GM18498 (cell line): ENCODE measurements at regions not wholly inside any gene's neighbourhood (a gene's known extent, or its start where the extent isn't known, plus 50 kb on each side); places are given as distances from the start of the nearest gene placed in this dataset.

Experiments
- ATAC-seq: cut with Tn5 transposase; IDR thresholded peaks from one replicate; pipeline ENCODE4 v1.9.1; 2021; ENCODE audit warnings: mild to moderate bottlenecking, moderate library complexity; ENCODE audit not compliant: unreplicated experiment

DNA sequence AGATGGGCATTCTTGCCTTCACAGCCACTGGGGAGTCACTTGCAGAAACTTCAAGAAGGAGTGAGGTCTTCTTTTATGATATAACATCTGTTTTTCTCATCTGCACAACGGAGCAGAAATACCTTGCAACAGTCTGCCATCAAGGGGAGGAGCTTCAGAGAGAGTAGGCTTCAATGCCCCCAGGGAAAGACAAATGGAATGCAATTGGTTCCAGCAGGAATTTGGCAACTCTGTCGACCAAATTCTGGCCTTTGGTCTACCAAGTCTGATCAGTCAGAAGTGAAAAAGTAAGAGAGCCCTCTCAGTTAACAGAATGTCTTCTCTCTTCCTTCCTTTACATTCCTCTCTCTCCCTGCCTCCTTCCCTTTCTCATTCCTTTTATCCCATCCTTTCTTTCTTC lies 229.3 kb downstream of the IDS start:
- no peak for ATAC-seq

DNA sequence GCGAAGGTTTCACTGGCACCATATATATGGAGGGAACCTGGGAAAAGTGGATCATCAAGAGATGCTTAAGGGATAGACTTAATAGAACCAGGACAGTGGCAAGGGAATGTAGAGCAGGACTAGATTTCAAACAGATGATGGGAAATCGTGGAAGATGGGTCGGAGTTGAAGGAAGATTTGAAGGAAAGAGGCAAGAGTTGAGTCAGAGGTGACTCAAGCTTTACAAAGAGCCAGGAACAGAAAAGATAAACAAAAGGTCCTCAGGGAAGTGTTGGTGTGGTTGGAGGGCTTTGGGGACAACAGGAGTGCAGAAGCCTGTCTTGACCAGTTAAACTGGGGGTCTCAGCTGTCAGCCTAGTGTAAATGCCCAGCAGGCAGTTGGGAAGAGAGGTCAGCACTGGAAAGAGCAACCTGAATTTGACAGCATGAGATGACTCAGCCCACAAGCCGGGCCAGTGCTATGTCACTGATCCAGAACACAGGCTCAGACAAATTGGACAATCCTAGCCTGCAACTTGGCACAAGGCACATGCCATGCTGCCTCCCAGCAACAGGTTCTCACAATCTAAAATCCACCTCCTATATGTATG lies 230.5 kb downstream of the IDS start:
- ATAC-seq: no peak

DNA sequence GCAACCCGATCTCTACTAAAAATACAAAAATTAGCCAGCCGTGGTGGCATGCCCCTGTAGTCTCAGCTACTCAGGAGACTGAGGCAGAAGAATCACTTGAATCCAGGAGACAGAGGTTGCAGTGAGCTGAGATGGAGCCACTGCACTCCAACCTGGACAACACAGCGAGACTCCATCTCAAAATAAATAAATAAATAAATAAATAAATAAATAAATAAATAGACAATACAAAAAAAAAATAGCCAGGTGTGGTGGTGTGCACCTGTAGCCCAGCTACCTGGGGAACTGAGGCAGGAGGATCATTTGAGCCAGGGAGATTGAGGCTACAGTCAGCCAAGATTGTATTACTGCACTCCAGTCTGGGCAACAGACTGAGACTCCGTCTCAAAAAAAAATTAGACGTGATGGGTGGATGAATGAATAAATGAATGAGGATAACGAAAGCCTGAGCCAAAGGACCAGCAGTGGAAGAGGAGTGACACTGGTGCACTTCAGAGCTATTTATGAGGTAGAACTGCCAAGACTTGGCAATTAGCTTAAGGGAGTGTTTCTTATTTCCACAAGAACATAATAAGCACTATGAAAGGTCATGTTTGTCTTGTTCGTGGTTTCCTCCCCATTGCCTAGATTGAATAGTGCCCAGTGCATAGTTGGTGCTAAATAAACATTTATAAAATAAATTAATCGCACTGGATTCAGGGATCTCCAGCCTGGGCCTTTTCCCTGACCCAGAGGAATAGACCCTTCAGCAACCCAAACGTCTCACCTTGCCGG lies 232.2 kb downstream of the IDS start:
- no peak for ATAC-seq

DNA sequence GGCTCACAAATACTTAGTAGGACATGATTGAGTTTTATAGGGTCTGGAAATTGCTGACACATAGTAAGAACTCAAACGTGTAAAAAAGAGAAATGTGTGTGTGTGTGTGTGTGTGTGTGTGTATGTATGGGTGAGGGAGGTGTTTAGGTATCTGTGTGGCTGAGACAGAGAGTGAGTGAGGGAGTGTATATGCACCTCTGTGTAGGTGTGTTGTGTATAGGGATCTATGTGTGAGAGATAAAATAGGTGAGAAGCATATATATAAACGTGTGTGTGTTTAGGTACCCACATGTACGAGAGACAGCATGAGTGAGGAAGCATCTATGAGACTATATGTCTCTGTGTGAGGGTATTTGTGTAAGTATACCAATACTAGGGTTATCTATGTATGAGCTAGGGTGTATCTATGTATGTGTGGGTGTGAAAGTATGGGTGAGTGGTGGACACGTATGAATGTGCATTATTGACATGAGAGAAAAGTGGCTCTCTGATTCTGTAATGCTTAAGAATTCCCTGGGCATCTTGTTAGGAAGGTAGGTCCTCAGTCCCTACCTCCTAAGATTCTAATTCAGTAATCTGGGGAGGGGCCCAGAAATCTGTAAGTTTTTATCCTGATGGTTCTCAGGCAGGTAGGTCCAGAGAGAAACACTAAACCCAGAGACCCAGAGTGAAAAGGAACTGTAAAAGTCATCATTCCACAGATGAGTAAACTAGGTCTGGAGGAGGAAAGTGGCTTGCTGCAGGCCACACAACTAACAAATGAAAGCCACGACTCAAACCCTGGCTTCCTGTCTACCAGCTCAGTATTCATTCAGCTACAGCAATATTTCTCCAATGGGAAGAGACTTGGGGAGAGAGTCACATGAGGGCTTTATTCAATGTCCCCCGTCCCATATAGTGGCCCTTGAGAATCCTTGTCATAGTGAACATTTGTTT lies 237.0 kb downstream of the IDS start:
- no peak for ATAC-seq

DNA sequence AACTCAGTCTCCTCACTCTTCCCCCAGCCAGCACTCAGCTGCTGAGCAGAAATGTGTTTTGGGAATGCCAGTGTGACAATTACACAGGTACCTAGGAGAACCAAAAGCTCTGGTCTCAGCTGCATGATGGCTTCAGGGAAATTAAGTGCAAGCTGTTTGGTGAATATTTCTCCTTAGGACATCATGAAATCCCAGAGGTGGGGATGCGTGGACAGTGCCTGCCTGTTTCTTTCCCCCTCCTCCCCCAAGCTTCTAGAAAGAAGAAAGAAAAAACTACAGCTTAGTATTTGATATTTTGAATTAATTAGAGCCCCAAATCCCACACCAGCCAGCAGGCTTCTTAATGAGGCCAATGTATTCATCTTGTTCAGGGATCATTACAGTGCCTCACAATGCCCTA lies 243.0 kb downstream of the IDS start:
- ATAC-seq: no peak

DNA sequence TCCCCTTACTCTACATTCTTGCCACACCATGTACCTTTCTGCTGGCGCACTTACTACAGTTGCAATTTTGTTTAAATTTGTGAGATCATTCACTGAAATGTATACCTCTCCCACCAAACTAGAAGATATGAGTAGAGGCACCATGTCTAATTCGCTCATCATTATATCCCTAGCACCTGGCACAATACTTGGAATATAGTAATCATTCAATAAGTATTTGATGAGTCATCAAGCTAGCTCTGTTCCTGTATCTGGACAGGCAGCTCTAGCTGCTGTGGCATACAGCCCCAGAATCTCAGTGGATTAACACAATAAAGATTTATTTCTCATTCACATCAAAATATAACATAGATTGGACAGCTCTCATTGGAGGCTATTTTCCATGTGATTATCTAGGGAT lies 245.9 kb downstream of the IDS start:
- ATAC-seq: no peak

DNA sequence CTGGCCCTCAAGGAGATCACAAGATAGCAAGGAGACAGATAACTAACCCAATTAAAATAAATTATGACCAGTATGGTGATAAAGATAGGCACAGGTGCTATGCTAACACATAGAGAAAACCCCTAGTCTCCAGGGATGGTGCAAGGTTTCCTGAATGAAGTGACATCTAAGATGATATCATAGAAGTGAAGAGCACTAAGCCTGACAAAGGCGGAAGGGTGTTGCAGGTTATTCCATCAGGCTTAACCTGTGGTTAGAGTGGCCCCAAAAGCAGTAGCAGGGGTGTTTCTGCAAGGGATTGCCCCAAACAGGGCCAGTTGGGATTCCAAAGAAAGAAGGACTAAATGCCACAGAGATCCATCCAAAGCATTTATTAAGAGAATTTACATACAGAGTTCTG lies 249.2 kb downstream of the IDS start:
- ATAC-seq: no peak

DNA sequence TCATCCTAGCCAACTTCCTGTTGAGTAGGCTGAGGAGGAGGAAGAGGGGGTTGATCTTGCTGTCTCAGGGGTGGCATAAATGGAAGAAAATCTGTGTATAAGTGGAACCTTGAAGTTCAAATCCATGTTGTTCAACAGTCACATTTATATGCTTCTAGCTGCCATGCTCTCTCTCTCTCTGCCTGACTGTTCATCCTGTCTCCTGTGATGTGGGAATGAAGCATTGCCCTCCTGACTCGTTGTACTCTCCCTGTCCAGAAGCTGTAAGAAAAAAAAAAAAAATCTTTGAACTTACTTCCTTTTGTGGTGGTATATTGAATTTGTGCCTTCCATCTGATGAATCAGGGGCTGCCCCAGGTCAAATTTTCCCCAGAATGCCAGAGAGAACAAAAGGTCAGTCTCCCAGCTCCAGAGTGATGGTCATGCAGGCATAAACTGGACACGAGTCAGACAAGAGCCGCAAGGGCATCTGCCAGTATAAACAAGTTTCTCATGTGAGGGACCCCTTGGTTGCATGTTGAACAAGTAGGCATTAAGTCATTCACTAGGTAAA lies 257.0 kb downstream of the IDS start:
- no peak for ATAC-seq

DNA sequence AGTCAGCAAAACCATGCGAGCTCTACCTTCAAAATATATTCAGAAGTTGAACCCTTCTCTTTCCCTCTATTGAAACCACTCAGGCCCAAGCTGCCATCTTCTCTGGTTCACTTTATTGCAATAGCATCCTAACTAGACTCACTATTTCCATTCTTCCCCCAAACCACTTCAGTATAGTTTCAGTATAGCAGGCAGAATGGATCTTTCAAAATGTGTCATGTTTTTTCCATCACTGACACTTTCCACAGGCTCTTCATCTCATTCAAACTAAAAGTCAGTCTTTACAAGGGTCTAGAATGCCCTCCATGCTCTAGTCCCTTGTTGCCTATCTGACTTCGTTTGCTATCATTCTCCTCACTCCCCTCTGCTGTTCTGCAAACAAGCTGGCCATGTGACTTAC lies 274.4 kb downstream of the IDS start:
- ATAC-seq: no peak

DNA sequence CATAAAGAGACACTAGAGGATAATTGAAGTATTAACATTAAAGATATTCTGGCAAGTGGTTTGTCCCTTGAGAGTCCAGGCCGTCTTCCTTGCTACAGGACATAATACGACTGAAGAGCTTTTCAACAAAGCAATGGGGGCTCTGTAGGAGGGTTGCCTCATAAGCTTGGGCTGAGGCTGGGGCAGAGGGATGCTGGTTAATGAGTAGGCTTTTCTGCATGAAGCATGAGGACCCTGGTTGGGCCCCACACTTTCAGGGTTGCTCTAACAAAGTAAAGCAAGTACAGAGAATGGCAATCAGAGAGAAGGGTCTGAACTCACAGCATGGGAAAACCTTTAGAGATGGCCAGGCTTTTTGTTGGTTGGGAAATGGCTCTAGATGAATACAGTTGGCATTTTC lies 281.3 kb downstream of the IDS start:
- no peak for ATAC-seq

DNA sequence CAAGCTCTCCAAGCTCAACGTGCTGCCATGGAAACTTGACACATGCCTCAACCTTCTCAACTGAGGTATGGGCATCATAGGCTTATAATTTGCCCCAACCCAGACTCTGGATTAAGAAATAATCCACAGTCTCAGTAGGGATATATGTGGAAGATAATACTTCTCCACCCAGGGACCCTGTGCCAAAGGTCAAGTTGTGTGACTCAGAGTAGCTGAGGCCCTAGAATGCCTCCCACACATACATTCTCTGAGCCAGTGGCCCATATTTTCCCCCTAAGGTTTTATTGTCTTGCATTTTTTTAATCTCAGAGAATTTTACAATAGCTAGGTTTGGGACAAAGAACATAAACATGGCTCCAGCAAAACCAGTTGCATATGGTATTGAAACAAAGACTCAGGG lies 283.1 kb downstream of the IDS start:
- no peak for ATAC-seq

DNA sequence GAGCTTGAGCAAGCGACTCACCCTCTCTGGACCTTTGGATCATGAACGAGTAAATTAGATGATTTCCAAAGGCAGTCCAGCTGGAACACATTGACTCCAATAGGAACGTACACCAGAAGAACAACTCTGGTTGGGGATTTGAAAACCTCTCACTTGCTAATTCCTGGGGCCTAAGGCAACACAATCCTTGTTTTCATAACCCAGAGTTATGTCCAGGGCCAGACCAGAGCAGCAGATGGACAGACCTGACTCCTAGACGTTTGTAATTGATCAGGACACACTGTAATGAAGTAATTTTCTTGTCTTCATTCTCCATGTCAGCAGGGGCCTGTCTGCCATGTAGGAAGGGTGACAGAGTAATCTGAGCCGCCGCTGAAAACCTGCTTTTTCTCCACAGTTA lies 283.9 kb downstream of the IDS start:
- ATAC-seq: no peak

DNA sequence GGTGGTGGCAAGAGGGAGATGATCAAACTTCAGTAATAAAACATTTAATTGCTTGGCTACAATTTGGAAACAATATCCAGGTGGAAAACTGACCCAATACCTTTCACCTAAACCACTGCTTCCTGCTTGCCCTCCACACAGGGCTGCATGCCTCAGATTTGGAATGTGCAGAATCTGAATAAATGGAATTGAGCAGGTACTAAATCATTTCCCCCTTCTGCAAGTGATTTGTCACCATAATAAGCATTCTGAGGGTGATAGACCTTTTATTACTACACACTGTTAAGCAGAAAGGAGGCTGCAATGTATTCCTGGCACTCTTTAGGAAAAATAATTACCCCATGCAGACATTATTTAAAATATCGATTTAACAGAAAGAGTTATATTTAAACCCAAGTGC lies 291.8 kb downstream of the IDS start:
- no peak for ATAC-seq

DNA sequence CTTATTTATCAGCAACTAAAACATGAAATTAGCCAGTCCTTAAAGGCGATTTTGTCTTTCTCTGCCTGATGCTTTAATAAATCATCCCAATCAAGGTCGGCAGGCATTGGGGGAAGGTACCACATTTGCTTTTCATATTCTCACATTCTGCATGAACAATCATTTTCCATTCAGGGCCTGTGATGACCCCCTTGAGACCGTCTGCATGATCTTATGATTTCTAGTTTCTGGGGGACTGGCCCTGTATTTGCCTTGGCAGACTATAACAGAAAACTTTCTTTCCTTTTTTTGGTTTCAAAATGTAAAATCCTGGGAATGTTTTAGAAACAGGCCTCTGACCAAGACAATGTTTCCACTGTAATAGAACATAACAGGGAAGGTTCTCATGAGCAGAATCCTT lies 296.8 kb downstream of the IDS start:
- no peak for ATAC-seq

DNA sequence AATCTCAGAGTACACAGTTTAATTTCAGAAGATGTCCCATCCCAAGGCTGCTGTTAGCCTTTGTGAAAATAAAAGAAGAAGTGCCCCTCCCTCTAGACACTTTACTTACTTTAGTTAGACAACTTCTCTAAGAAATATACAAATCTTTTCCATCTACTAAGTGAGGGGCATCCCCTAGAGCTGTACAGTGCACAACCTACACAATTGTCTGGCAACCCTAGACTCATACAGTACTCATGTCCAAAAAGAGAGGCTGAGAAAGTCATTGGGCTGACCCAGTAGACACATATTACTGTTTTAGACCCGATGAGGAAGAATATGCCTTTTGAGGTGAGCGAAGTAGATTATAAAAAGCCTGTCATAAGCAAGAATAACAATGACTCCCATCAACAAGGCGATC lies 297.6 kb downstream of the IDS start:
- no peak for ATAC-seq

DNA sequence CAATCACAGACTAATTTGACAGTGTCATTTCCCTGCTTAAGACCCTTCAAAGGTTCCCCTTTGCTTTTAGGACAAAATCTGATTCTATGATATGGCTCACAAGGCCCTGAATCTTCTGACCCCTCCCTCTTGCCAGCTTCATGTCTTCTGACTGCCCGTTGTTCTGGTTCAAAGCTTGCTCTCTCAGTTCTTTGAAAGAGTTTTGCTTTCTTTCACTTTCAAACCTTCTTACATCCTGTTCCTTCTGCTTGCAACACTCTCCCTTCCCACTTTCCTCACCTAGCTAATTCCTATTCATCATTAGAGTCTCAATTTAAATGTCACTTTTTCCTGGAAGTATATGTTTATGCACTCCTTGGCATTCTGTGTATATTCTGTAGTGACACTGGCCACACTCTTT lies 299.2 kb downstream of the IDS start:
- peak; percentile 69 for ATAC-seq

DNA sequence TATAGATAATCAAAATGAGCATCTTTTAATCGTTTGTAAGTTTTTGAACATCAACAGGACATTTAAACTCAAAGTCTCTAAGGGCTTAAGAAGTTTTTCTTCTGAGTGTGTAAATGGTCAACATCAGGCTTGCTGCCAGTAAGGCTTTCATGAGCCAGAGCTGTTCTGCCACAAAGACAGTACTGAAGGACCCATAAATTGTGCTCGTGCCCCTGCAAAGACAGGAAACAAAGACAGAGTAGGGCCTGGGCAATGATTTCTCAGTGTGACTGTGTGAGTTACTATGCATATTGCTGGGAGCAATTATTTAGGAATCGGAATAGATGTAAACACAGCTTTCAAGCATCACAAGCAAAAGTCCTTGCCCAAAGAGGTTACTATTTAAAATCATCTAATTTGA lies 300.0 kb downstream of the IDS start:
- ATAC-seq: no peak

DNA sequence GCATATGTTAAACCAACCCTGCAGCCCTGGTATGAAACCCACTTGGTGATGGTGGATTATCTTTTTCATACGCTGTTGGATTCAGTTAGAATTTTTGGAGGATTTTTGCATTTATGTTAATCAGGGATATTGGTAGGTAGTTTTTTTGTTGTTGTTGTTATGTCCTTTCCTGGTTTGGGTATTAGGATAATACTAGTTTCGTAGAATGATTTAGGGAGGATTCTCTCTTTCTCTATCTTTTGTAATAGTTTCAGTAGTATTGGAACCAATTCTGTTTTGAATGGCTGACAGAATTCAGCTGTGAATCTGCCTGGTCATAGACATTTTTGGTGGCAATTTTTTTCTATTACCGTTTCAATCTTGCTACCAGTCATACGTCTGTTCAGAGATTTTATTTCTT lies 305.4 kb downstream of the IDS start:
- no peak for ATAC-seq

DNA sequence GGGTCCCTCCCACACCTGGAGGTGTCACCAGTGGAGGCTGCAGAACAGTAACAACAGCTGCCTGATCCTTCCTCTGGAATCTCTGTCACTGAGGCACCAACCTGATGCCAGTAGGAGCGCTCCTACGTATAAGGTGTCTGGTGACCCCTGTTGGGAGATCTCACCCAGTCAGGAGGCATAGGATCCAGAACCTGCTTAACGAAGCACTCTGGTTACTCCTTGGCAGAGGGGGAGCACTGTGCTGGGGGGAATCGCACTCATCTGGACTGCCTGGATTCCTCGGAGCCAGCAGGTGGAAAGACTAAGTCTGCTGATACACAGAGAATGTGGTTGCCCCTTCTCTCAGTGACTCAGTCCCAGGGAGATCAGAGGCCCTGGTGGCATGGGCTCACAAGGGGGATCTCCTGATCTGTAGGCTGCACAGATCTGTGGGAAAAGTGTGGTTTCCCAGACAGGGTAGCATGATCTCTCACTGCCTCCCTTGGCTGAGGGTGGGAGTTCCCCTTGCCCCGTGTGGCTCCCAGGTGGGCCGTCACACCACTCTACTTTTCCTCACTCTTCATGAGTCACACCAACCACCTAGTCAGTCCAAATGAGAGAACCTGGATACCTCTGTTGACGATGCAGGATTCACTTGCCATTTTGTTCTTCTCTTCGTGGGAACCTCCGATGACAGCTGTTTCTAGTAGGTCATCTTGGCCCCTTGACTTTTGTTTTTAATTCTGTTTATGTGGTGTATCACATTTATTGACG lies 305.9 kb downstream of the IDS start:
- no peak for ATAC-seq

DNA sequence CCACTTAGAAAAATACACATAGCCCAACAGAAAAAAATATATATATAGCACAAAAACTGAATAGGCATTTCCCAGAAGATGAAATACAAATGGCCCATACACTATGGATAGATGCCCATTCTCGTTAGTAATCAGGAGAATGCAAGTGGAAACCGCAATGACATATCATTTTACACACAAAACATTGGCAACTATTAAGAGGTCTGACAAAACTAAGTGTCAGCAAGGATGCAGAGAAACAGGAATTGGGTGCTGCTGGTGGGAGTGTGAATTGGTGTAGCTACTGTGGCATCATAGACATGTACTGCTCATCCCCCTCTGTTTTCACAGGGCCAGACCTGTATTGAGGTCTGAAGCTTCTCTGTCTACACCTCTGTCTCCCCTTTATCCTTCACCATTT lies 320.0 kb downstream of the IDS start:
- ATAC-seq: no peak
